IMR-90 (cell line): ENCODE measurements at regions not wholly inside any gene's neighbourhood (a gene's known extent, or its start where the extent isn't known, plus 50 kb on each side); places are given as distances from the start of the nearest gene placed in this dataset.

Experiments used
- ATAC-seq: fragments of 200-7000 bp; cut with Tn5 transposase; 2 replicates; pipeline ENCODE4 v1.9.1; 2020; ENCODE audit warnings: low read depth, mild to moderate bottlenecking, moderate library complexity
- BruUV-seq: library from RNA; stranded (reverse); fragments of 400-500 nt; replicated peaks from 2 replicates; lab custom pipeline; 2021; lab: Mats Ljungman, UMichigan
- CTCF ChIA-PET: fragments of 300-600 bp; formaldehyde crosslinking; extraction: SDS; loops from one replicate; lab custom pipeline; 2021; ENCODE audit warnings: antibody characterized with exemption; lab: Yijun Ruan, JAX
- POLR2A ChIA-PET: fragments of 300-600 bp; sonication (Branson Sonifier 250); formaldehyde crosslinking; loops from one replicate; lab custom pipeline; 2022; ENCODE audit warnings: antibody characterized with exemption; ENCODE audit not compliant: unreplicated experiment; lab: Charles Lee
- DNase-seq: peaks from one replicate; pipeline ENCODE4 v3.0.0; 2013
- H2AFZ ChIP-seq: replicated peaks from 2 replicates; pipeline ENCODE3; 2013; ENCODE audit warnings: low read length, mild to moderate bottlenecking; ENCODE audit not compliant: poor library complexity
- H2AK5ac ChIP-seq: 2 replicates; pipeline ENCODE4 v1.6.1; 2013; ENCODE audit warnings: low read depth, low read length, inconsistent platforms
- H2AK9ac ChIP-seq: replicated peaks from 2 replicates; pipeline ENCODE3; 2013; ENCODE audit warnings: mild to moderate bottlenecking, low read depth, low read length, moderate library complexity; ENCODE audit not compliant: poor library complexity
- H2BK120ac ChIP-seq: 2 replicates; pipeline ENCODE4 v1.6.1; 2013; ENCODE audit warnings: low read depth, low read length, inconsistent platforms
- H2BK15ac ChIP-seq: 3 replicates; pipeline ENCODE4 v1.6.1; 2013; ENCODE audit warnings: low read depth, low read length, inconsistent platforms
- H2BK20ac ChIP-seq: 2 replicates; pipeline ENCODE4 v1.6.1; 2013; ENCODE audit warnings: low read depth, mild to moderate bottlenecking, inconsistent platforms, low read length, moderate library complexity
- H2BK5ac ChIP-seq: 2 replicates; pipeline ENCODE4 v1.6.1; 2013; ENCODE audit warnings: mild to moderate bottlenecking, low read depth, low read length, inconsistent platforms; ENCODE audit not compliant: poor library complexity, severe bottlenecking
- H3K14ac ChIP-seq: replicated peaks from 2 replicates; pipeline ENCODE4 v1.6.1; 2013; ENCODE audit warnings: low read depth, low read length, inconsistent platforms
- H3K18ac ChIP-seq: 2 replicates; pipeline ENCODE4 v1.6.1; 2013; ENCODE audit warnings: low read depth, low read length, control low read depth
- H3K23ac ChIP-seq: 2 replicates; pipeline ENCODE4 v1.6.1; 2013; ENCODE audit warnings: low read depth, low read length, inconsistent platforms
- H3K27ac ChIP-seq: 2 replicates; pipeline ENCODE4 v1.5.1; 2013; ENCODE audit warnings: mild to moderate bottlenecking, control low read depth, low read length; ENCODE audit not compliant: insufficient read depth
- H3K27me3 ChIP-seq: 2 replicates; pipeline ENCODE4 v1.6.1; 2013; ENCODE audit warnings: low read length; ENCODE audit not compliant: control insufficient read depth, insufficient read depth
- H3K36me3 ChIP-seq: 2 replicates; pipeline ENCODE4 v1.6.1; 2013; ENCODE audit warnings: low read length, mixed read lengths; ENCODE audit not compliant: control insufficient read depth, insufficient read depth
- H3K4ac ChIP-seq: 2 replicates; pipeline ENCODE4 v1.6.1; 2013; ENCODE audit warnings: low read depth, low read length, inconsistent platforms
- H3K4me1 ChIP-seq: 2 replicates; pipeline ENCODE4 v1.6.1; 2013; ENCODE audit warnings: low read length, mixed read lengths; ENCODE audit not compliant: control insufficient read depth, insufficient read depth
- H3K4me2 ChIP-seq: 2 replicates; pipeline ENCODE4 v1.6.1; 2013; ENCODE audit warnings: low read depth, mild to moderate bottlenecking, control low read depth, low read length, moderate library complexity
- H3K4me3 ChIP-seq: 2 replicates; pipeline ENCODE4 v1.5.1; 2013; ENCODE audit warnings: low read depth, mild to moderate bottlenecking, control low read depth, low read length, moderate library complexity; ENCODE audit not compliant: insufficient read depth
- H3K56ac ChIP-seq: 2 replicates; pipeline ENCODE4 v1.6.1; 2013; ENCODE audit warnings: low read length, inconsistent platforms; ENCODE audit not compliant: insufficient read depth; ENCODE audit errors: extremely low read depth
- H3K79me1 ChIP-seq, 2 experiments: 2 replicates each; pipeline ENCODE4 v1.6.1; 2013; ENCODE audit warnings: low read length in 2 of 2, inconsistent platforms in 1 of 2, low read depth in 1 of 2
- H3K9ac ChIP-seq: 2 replicates; pipeline ENCODE4 v1.6.1; 2013; ENCODE audit warnings: low read depth, low read length, control low read depth
- H3K9me1 ChIP-seq: 2 replicates; pipeline ENCODE4 v1.6.1; 2013; ENCODE audit warnings: low read length, inconsistent platforms; ENCODE audit not compliant: insufficient read depth
- H3K9me3 ChIP-seq: 2 replicates; pipeline ENCODE4 v1.6.1; 2013; ENCODE audit warnings: low read length; ENCODE audit not compliant: control insufficient read depth, insufficient read depth
- H4K20me1 ChIP-seq: 2 replicates; pipeline ENCODE4 v1.6.1; 2013; ENCODE audit warnings: low read length, inconsistent platforms; ENCODE audit not compliant: insufficient read depth
- H4K5ac ChIP-seq: 2 replicates; pipeline ENCODE4 v1.6.1; 2013; ENCODE audit warnings: mild to moderate bottlenecking, low read depth, low read length, control low read depth
- H4K8ac ChIP-seq, 2 experiments: 2 replicates each; pipeline ENCODE4 v1.6.1; 2013; ENCODE audit warnings: low read depth in 2 of 2, low read length in 2 of 2, control low read depth in 1 of 2, inconsistent platforms in 1 of 2
- H4K91ac ChIP-seq: 2 replicates; pipeline ENCODE4 v1.6.1; 2013; ENCODE audit warnings: low read depth, low read length, inconsistent platforms; ENCODE audit not compliant: insufficient read depth
- BHLHE40 ChIP-seq: fragments of 150-350 bp; IDR thresholded peaks from 2 replicates; pipeline ENCODE4 v1.6.1; 2016; ENCODE audit warnings: mild to moderate bottlenecking, low read depth, low read length
- FOS ChIP-seq: fragments of 150-350 bp; IDR thresholded peaks from 2 replicates; pipeline ENCODE4 v1.6.1; 2016; ENCODE audit warnings: low read depth, low read length
- MAZ ChIP-seq: IDR thresholded peaks from 2 replicates; pipeline ENCODE4 v1.6.1; 2012; ENCODE audit warnings: low read depth, mild to moderate bottlenecking, low read length, improper control_type of control experiment, moderate library complexity, borderline replicate concordance
- MXI1 ChIP-seq: IDR thresholded peaks from 2 replicates; pipeline ENCODE4 v1.6.1; 2012; ENCODE audit warnings: low read depth, mild to moderate bottlenecking, low read length, moderate library complexity, borderline replicate concordance
- POLR2A ChIP-seq: IDR thresholded peaks from 2 replicates; pipeline ENCODE4 v1.6.1; 2012; ENCODE audit warnings: mild to moderate bottlenecking, low read depth, low read length
- RAD21 ChIP-seq: IDR thresholded peaks from 2 replicates; pipeline ENCODE4 v1.6.1; 2012; ENCODE audit warnings: low read length, improper control_type of control experiment
- SMC3 ChIP-seq: fragments of 150-350 bp; IDR thresholded peaks from 2 replicates; pipeline ENCODE4 v1.6.1; 2016; ENCODE audit warnings: low read depth, mild to moderate bottlenecking, antibody characterized with exemption, low read length, moderate library complexity
- dilution Hi-C: fragments of 300-500 bp; cut with HindIII; formaldehyde crosslinking; loops from one replicate; pipeline ENCODE4 v1.14.3; 2018; ENCODE audit warnings: low sequenced_read_pairs; ENCODE audit not compliant: unreplicated experiment
- in situ Hi-C: fragments of 300-500 bp; cut with MboI; formaldehyde crosslinking; loops from 3 replicates; pipeline ENCODE4 v1.14.3; 2019; ENCODE audit warnings: low sequenced_read_pairs, inconsistent platforms, mixed read lengths
- intact Hi-C: fragments of 100-400 bp; cut with micrococcal nuclease; formaldehyde crosslinking; loops from 2 replicates; pipeline ENCODE4 v1.10.0; 2022
- TF ChIP-seq, protein P1 (sequence below): fragments of 150-350 bp; IDR thresholded peaks from 2 replicates; pipeline ENCODE4 v1.6.1; 2016; ENCODE audit warnings: low read depth, mild to moderate bottlenecking, low read length, moderate library complexity, borderline replicate concordance

DNA sequence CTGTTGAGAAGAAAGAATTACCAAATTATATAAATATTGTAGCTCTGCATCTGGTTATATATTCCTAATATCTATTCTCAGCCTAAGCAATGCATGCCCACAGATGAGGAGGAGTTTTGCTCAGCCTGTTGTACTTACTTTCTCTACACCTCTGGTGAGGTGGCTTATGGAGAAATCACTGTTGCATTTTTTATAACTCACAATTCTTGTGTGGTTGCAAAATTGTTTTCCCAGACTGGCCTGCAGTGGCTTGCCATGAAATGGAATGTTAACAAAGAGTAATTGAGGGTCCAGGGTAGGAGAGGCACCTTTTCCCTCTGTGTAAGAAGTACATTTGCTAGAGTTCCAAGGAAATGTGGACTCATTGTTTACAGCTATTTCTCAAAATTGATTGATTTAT, 202.0 kb upstream of the SEMA3E start:
- no peak overlapping the region for H3K4me3 ChIP-seq
- H2BK120ac ChIP-seq: no peak overlapping the region
- ATAC-seq (no peak), DNase-seq (no peak)
- no peak overlapping the region for H2BK5ac ChIP-seq
- no peak overlapping the region for H3K9ac ChIP-seq
- H3K23ac ChIP-seq: no peak overlapping the region
- no peak overlapping the region for H3K4me2 ChIP-seq
- H2AFZ ChIP-seq: no peak overlapping the region
- H4K8ac ChIP-seq: no peak overlapping the region
- POLR2A ChIA-PET: no interaction called here
- no peak for TF ChIP-seq BHLHE40
- TF ChIP-seq, protein P1, sequence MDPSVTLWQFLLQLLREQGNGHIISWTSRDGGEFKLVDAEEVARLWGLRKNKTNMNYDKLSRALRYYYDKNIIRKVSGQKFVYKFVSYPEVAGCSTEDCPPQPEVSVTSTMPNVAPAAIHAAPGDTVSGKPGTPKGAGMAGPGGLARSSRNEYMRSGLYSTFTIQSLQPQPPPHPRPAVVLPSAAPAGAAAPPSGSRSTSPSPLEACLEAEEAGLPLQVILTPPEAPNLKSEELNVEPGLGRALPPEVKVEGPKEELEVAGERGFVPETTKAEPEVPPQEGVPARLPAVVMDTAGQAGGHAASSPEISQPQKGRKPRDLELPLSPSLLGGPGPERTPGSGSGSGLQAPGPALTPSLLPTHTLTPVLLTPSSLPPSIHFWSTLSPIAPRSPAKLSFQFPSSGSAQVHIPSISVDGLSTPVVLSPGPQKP: no peak
- TF ChIP-seq POLR2A: no peak
- no peak for TF ChIP-seq FOS
- no peak for TF ChIP-seq SMC3
- no peak for TF ChIP-seq MXI1
- no peak for TF ChIP-seq MAZ
- no peak for TF ChIP-seq RAD21
- CTCF ChIA-PET: interaction anchor here (0.7 kb wide), 1 partner anchor 13 kb away, joined by 3 read pairs; no protein-coding TSS in a partner anchor
- in situ Hi-C loops (no loop called here), intact Hi-C loops (no loop called here), dilution Hi-C loops (no loop called here)
- H4K91ac ChIP-seq: no peak overlapping the region
- no peaks in the 10 kb centered on the region for H4K20me1 ChIP-seq
- no peak overlapping the region for H2AK5ac ChIP-seq
- no peaks in the 10 kb centered on the region for H3K4me1 ChIP-seq
- H3K9me3 ChIP-seq: no peaks in the 10 kb centered on the region
- no peak overlapping the region for H3K18ac ChIP-seq
- no peaks in the 10 kb centered on the region for H3K36me3 ChIP-seq
- H2AK9ac ChIP-seq: no peak overlapping the region
- H3K4ac ChIP-seq: no peak overlapping the region
- H3K27ac ChIP-seq: no peak overlapping the region
- H2BK20ac ChIP-seq: no peak overlapping the region
- BruUV-seq: no TSS peak
- H2BK15ac ChIP-seq: no peak overlapping the region
- no peak overlapping the region for H3K14ac ChIP-seq
- H4K5ac ChIP-seq: no peak overlapping the region
- H3K27me3 ChIP-seq: no peaks in the 10 kb centered on the region
- H3K56ac ChIP-seq: no peak overlapping the region
- no peaks in the 10 kb centered on the region for H3K79me1 ChIP-seq
- no peaks in the 10 kb centered on the region for H3K9me1 ChIP-seq
